GM12873 (cell line): ENCODE measurements at regions not wholly inside any gene's neighbourhood (a gene's known extent, or its start where the extent isn't known, plus 50 kb on each side); places are given as distances from the start of the nearest gene placed in this dataset.

Experiments
- TF ChIP-seq, protein P1 (sequence below): IDR thresholded peaks from 2 replicates; pipeline ENCODE4 v1.5.1; 2012; ENCODE audit warnings: low read depth, mild to moderate bottlenecking, moderate library complexity, low read length, control low read depth; ENCODE audit not compliant: insufficient read depth; ENCODE audit errors: missing control alignments

DNA sequence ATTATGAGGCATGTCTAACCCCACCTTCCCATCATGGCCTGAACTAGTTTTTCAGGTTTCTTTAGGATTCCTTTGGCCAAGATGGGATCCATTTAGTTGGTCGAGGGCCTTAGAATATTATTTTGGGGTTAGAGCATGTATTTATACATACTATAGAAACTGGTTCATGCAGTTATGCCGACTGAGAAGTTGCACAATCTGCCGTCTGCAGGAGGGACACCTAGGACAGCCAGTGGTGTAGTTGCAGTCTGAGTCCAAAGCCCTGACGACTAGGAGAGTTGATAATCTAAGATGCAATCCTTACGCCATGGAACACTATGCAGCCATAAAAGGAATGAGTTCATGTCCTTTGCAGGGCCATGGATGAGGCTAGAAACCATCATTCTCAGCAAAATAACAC lies 424.0 kb downstream of the SHISA9 start:
- TF ChIP-seq, protein P1, sequence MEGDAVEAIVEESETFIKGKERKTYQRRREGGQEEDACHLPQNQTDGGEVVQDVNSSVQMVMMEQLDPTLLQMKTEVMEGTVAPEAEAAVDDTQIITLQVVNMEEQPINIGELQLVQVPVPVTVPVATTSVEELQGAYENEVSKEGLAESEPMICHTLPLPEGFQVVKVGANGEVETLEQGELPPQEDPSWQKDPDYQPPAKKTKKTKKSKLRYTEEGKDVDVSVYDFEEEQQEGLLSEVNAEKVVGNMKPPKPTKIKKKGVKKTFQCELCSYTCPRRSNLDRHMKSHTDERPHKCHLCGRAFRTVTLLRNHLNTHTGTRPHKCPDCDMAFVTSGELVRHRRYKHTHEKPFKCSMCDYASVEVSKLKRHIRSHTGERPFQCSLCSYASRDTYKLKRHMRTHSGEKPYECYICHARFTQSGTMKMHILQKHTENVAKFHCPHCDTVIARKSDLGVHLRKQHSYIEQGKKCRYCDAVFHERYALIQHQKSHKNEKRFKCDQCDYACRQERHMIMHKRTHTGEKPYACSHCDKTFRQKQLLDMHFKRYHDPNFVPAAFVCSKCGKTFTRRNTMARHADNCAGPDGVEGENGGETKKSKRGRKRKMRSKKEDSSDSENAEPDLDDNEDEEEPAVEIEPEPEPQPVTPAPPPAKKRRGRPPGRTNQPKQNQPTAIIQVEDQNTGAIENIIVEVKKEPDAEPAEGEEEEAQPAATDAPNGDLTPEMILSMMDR, result no peak

DNA sequence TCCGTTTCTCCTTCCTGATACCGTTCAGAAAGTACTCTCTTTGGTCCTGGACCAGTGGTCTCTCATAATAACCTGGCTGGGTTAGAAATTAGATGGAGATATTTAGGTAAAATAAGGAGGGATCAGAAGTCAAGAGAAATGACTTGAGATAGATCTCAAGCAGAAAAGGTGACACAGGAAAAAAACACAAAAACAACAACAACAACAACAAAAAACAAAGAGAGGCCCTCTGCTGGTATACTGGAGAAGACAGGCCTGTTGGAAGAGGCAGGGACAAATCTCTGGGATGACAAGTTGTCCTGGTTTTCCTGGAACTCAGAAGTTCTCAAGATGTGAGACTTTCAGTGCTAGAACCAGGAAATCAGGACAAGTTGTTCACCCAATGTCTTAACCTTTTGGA lies 430.5 kb downstream of the SHISA9 start:
- TF ChIP-seq, protein P1, result peak; percentile 8

DNA sequence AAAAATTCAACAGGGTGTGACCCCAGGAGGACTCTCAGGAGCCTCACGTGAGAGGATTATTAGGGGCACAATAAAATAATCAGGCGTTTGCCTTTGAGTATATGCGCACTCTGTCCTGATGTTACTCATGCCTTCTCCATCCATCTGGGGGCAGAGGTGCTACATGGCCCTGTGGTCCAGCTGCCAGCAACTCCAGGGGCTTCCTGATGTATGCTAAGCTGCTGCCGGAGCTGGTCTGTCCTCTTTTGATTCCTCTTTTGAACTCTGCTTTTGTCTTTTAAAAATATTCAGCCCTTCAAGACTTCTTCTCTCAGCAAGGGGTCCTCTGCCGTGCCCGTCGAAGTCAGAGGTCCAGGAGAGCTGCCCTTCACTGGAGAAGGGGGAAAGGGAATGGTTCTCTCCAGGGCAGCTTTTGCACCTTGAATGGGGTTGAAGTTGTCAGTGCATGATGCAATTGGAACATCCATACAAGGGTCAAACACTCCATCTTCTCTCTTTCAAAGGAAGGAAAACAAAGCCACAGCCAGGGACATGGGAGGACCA lies 431.4 kb downstream of the SHISA9 start:
- TF ChIP-seq, protein P1, result no peak

DNA sequence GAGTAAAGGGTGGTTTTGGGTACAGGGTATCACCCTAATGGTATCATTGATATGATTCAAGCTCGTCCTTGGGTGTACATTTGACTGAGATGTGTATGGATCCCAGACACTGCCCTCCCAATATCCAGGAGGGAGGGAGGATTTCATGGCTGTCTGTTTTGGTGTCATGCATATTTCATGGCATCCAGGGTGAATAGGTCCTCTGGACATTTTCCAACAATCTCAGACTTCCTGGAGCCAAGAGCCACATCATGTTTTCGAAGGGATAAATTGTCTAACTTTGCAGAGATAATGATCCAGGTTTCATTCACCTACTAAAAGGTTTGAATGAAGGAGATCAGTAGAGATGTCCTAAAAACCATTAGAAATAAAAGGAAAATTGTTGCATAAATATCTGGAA lies 431.9 kb downstream of the SHISA9 start:
- TF ChIP-seq, protein P1, result no peak

DNA sequence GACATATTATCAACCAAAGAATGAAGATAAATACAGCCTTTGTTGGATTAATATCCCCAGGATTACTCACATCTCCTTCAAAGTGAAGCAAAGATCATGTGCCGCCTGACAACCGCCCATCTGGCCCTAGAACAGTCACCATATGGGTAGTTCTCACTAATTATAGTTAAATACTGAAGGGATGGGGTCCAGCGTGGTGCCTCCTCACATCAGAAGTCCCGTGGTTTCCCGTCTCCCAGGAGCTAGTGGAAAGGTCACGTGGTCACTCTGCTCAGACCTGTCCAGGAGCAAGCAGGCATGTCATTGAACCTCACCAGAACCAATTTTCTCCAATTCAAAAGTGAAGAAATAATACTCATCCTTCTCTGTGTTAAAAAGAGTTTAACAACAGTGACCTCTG lies 434.5 kb downstream of the SHISA9 start:
- TF ChIP-seq, protein P1, result no peak

DNA sequence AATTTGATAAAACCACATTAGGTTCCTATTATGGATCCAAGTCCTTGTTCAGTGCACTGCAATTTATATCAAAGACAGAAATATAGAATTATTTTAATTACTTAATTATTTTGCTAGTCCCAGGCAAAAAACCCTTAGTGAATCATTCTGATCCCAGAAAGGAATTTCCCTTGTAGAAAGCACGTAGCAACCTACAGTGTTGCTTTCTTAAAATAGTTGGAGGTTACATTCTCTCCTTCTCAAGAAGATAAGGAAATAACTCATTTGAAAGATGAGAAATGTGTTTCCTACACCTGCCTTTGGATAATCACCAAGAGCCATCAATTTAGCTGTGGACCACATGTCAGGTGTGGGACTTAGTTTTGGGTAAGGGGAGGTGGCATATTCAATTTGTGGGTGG lies 434.9 kb downstream of the SHISA9 start:
- TF ChIP-seq, protein P1, result no peak

DNA sequence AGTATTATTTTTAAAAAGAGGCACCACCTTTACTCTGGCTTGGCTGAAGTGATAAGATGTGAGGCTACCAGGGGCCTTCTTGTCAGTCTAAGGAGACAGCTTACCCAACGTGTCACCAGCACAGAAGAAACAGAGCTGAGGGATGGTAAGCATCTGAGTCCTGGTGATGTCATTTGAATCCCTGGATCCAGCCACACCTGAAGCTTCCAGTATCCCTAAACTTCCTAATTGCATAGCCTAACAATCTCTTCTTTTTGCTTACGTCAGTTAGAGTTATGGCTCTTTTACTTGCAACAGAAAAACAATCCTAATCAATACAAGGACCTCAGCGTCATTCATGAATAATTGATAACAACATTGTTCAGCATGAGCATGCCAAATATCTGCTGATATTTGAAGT lies 436.6 kb downstream of the SHISA9 start:
- TF ChIP-seq, protein P1, result no peak
